Hepatocyte (in vitro differentiated cells): ENCODE measurements at regions not wholly inside any gene's neighbourhood (a gene's known extent, or its start where the extent isn't known, plus 50 kb on each side); places are given as distances from the start of the nearest gene placed in this dataset.

Experiments used
- DNase-seq: peaks from one replicate; pipeline ENCODE4 v3.0.0-alpha.2; 2016; ENCODE audit warnings: low spot score
- H2AFZ ChIP-seq: fragments of 200-600 bp; sonication (generic); 2 replicates; pipeline ENCODE4 v1.6.0; 2016; ENCODE audit warnings: antibody characterized with exemption, mild to moderate bottlenecking
- H3K27ac ChIP-seq: fragments of 200-600 bp; sonication (generic); 2 replicates; pipeline ENCODE4 v1.5.1; 2016; ENCODE audit warnings: mild to moderate bottlenecking
- H3K27me3 ChIP-seq: fragments of 200-600 bp; sonication (generic); 2 replicates; pipeline ENCODE4 v1.6.1; 2016
- H3K36me3 ChIP-seq: fragments of 200-600 bp; sonication (generic); replicated peaks from 2 replicates; pipeline ENCODE4 v1.5.1; 2016; ENCODE audit warnings: low read depth; ENCODE audit not compliant: insufficient read depth
- H3K4me1 ChIP-seq: fragments of 200-600 bp; sonication (generic); 2 replicates; pipeline ENCODE4 v1.5.1; 2016; ENCODE audit warnings: mild to moderate bottlenecking, moderate library complexity; ENCODE audit not compliant: insufficient read depth
- H3K4me2 ChIP-seq: fragments of 200-600 bp; sonication (generic); 2 replicates; pipeline ENCODE4 v1.6.0; 2016
- H3K4me3 ChIP-seq: fragments of 200-600 bp; sonication (generic); 2 replicates; pipeline ENCODE4 v1.5.1; 2016; ENCODE audit warnings: mild to moderate bottlenecking
- H3K79me2 ChIP-seq: fragments of 200-600 bp; sonication (generic); 2 replicates; pipeline ENCODE4 v1.6.0; 2017; ENCODE audit warnings: mild to moderate bottlenecking
- H3K9me2 ChIP-seq: fragments of 200-600 bp; sonication (generic); replicated peaks from 2 replicates; pipeline ENCODE4 v1.6.0; 2017; ENCODE audit warnings: mild to moderate bottlenecking; ENCODE audit not compliant: insufficient read depth
- H3K9me3 ChIP-seq: fragments of 200-600 bp; sonication (generic); 2 replicates; pipeline ENCODE4 v1.5.1; 2016; ENCODE audit warnings: low read depth, mild to moderate bottlenecking
- H4K20me1 ChIP-seq: fragments of 200-600 bp; sonication (generic); 2 replicates; pipeline ENCODE4 v1.6.0; 2016; ENCODE audit warnings: mild to moderate bottlenecking; ENCODE audit not compliant: insufficient read depth, poor library complexity, severe bottlenecking
- CTCF ChIP-seq: fragments of 200-600 bp; sonication (generic); IDR thresholded peaks from 2 replicates; pipeline ENCODE4 v1.5.1; 2016; ENCODE audit warnings: antibody characterized with exemption, mild to moderate bottlenecking; ENCODE audit not compliant: poor library complexity
- EZH2 ChIP-seq: fragments of 200-600 bp; sonication (generic); IDR thresholded peaks from 2 replicates; pipeline ENCODE4 v1.6.1; 2016; ENCODE audit warnings: antibody characterized with exemption, mild to moderate bottlenecking, borderline replicate concordance
- EZH2phosphoT487 ChIP-seq: fragments of 200-600 bp; sonication (generic); IDR thresholded peaks from one replicate; pipeline ENCODE4 v1.6.1; 2018; ENCODE audit warnings: antibody characterized with exemption, mild to moderate bottlenecking, low read depth, moderate library complexity; ENCODE audit not compliant: unreplicated experiment, severe bottlenecking
- WGBS: methylation state at CpG from one replicate; pipeline ENCODE4 v1.1.6; 2016; ENCODE audit warnings: low lambda C conversion rate; ENCODE audit errors: missing lambda C conversion rate; 5-methylcytosine and 5-hydroxymethylcytosine counted together

DNA sequence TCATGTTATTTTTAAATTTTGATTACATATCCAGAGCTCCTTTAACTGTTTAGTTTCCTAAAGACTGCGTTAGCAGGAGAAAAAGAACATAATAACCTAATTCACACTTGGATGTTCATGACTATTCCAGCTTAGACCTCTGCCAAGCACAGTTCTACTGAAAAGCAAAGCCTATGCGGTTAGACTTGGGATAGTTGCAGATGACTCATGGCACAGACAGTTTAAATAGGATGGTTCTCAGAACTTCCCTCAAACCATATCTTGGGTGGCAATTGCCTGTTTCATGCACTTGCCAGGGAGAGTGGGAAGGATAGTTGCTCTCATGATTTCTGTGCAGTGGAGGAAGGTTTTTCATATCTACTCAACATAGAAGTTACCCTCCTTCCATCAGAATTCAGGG lies 149.7 kb upstream of the KLHL29 start:
- Histone ChIP-seq H4K20me1 (no peaks in the 10 kb centered on the region), H3K4me1 (no peaks in the 10 kb centered on the region), H2AFZ (no peak overlapping the region), H3K9me2 (no peaks in the 10 kb centered on the region), H3K4me3 (no peak overlapping the region), H3K79me2 (no peaks in the 10 kb centered on the region), H3K9me3 (no peaks in the 10 kb centered on the region), H3K36me3 (no peaks in the 10 kb centered on the region), H3K27me3 (no peaks in the 10 kb centered on the region), H3K27ac (no peak overlapping the region), H3K4me2 (no peak overlapping the region)
- WGBS: 83% methylated on average over 2 of the region's 2 CpGs
- TF ChIP-seq CTCF (no peak), EZH2phosphoT487 (no peak), EZH2 (no peak)
- no peak for DNase-seq

- H3K9me3 ChIP-seq: no peaks in the 10 kb centered on the region
- WGBS: 82% methylated on average over 6 of the region's 6 CpGs
- H3K27me3 ChIP-seq: no peaks in the 10 kb centered on the region
- no peaks in the 10 kb centered on the region for H3K4me1 ChIP-seq
- H3K9me2 ChIP-seq: no peaks in the 10 kb centered on the region
- H3K4me3 ChIP-seq: no peak overlapping the region
- H3K79me2 ChIP-seq: no peaks in the 10 kb centered on the region
- no peak for DNase-seq
- TF ChIP-seq CTCF (no peak), EZH2phosphoT487 (no peak), EZH2 (no peak)
- H2AFZ ChIP-seq: no peak overlapping the region
- no peaks in the 10 kb centered on the region for H4K20me1 ChIP-seq
- no peaks in the 10 kb centered on the region for H3K36me3 ChIP-seq
- H3K4me2 ChIP-seq: no peak overlapping the region
- H3K27ac ChIP-seq: no peak overlapping the region
These were observed 149.2 kb upstream of the KLHL29 start for GRCh38 chr2:23235736-23236135.

- Histone ChIP-seq H3K4me2 (no peak overlapping the region), H3K9me2 (no peaks in the 10 kb centered on the region), H3K4me1 (no peaks in the 10 kb centered on the region), H3K27me3 (no peaks in the 10 kb centered on the region), H3K27ac (no peak overlapping the region), H3K9me3 (no peaks in the 10 kb centered on the region), H2AFZ (no peak overlapping the region), H3K79me2 (no peaks in the 10 kb centered on the region), H3K4me3 (no peak overlapping the region), H3K36me3 (no peaks in the 10 kb centered on the region), H4K20me1 (no peaks in the 10 kb centered on the region)
- DNase-seq: no peak
- WGBS: 96% methylated on average over 7 of the region's 7 CpGs
- TF ChIP-seq EZH2 (no peak), EZH2phosphoT487 (no peak), CTCF (no peak)
These were observed 147.8 kb upstream of the KLHL29 start for GRCh38 chr2:23237147-23237546.
